ENCODE measurements at regions not wholly inside any gene's neighbourhood (a gene's known extent, or its start where the extent isn't known, plus 50 kb on each side); places are given as distances from the start of the nearest gene placed in this dataset.
"Not testable (repeated sequence)": the region's sequence is repeated elsewhere in the genome, so short reads cannot be mapped to it uniquely, and the experiment has no call there.

GRCh38 chr20:24842274-24842917 lies 106.7 kb upstream of the CST7 start:
- DNase-seq: no peak

- no peak for DNase-seq
These were observed 106.0 kb upstream of the CST7 start for GRCh38 chr20:24842918-24843715.

- DNase-seq: no peak
These were observed 98.9 kb upstream of the CST7 start for GRCh38 chr20:24850176-24850575.

GRCh38 chr20:24851346-24852019 lies 97.6 kb upstream of the CST7 start:
- DNase-seq: no peak

- DNase-seq: no peak
These were observed 95.2 kb upstream of the CST7 start for GRCh38 chr20:24853916-24854315.

- DNase-seq: no peak
These were observed 93.2 kb upstream of the CST7 start for GRCh38 chr20:24855848-24856247.

GRCh38 chr20:24858500-24858899 lies 90.6 kb upstream of the CST7 start:
- DNase-seq: not testable (repeated sequence)

GRCh38 chr20:24859539-24859938 lies 89.5 kb upstream of the CST7 start:
- no peak for DNase-seq

- no peak for DNase-seq
These were observed 86.9 kb upstream of the CST7 start for GRCh38 chr20:24862186-24862585.

GRCh38 chr20:24862606-24863005 lies 86.5 kb upstream of the CST7 start:
- no peak for DNase-seq

- no peak for DNase-seq
These were observed 85.7 kb upstream of the CST7 start for GRCh38 chr20:24863356-24863755.

GRCh38 chr20:24866008-24866407 lies 83.1 kb upstream of the CST7 start:
- DNase-seq: no peak

GRCh38 chr20:24866742-24867141 lies 82.3 kb upstream of the CST7 start:
- no peak for DNase-seq

GRCh38 chr20:24867556-24867955 lies 81.5 kb upstream of the CST7 start:
- DNase-seq: no peak

- no peak for DNase-seq
These were observed 80.6 kb upstream of the CST7 start for GRCh38 chr20:24868396-24868927.

GRCh38 chr20:24868959-24869358 lies 80.1 kb upstream of the CST7 start:
- no peak for DNase-seq

- DNase-seq: no peak
These were observed 79.0 kb upstream of the CST7 start for GRCh38 chr20:24870057-24870456.

GRCh38 chr20:24870881-24871280 lies 78.2 kb upstream of the CST7 start:
- no peak for DNase-seq

GRCh38 chr20:24871480-24872213 lies 77.4 kb upstream of the CST7 start:
- DNase-seq: no peak

- DNase-seq: no peak
These were observed 76.6 kb upstream of the CST7 start for GRCh38 chr20:24872291-24873024.

- no peak for DNase-seq
These were observed 75.9 kb upstream of the CST7 start for GRCh38 chr20:24873025-24873620.

GRCh38 chr20:24875078-24875477 lies 74.0 kb upstream of the CST7 start:
- DNase-seq: no peak
